Kidney (tissue), 13 donors: ENCODE measurements at regions not wholly inside any gene's neighbourhood (a gene's known extent, or its start where the extent isn't known, plus 50 kb on each side); places are given as distances from the start of the nearest gene placed in this dataset.

Experiments used
- DNase-seq, 5 donors: peaks; one replicate each; pipeline ENCODE4 v3.0.0-alpha.2; 2013 to 2020
- FAIRE-seq: peaks from 2 replicates; lab custom pipeline; 2012; peaks lifted over from hg19 to GRCh38; lab: Jason Lieb, UNC
- H3K27ac ChIP-seq, 2 donors: one replicate each; pipeline ENCODE4 v1.7.0; 2013; ENCODE audit warnings: low read depth in 2 of 2, low read length in 2 of 2, inconsistent platforms in 1 of 2
- H3K27me3 ChIP-seq: one replicate; pipeline ENCODE4 v1.7.1; 2013; ENCODE audit warnings: low read length, inconsistent platforms; ENCODE audit not compliant: control insufficient read depth, insufficient read depth
- H3K36me3 ChIP-seq, 3 donors: one replicate each; pipeline versions ENCODE4 v1.7.0 to v1.7.1; 2013; ENCODE audit warnings: low read length in 3 of 3, control low read depth in 1 of 3, inconsistent platforms in 1 of 3; ENCODE audit not compliant: insufficient read depth in 3 of 3, control insufficient read depth in 2 of 3
- H3K4me1 ChIP-seq, 3 donors: one replicate each; pipeline versions ENCODE4 v1.7.0 to v1.7.1; 2013; ENCODE audit warnings: low read length in 3 of 3, inconsistent platforms in 1 of 3, low read depth in 1 of 3; ENCODE audit not compliant: control insufficient read depth in 2 of 3, insufficient read depth in 2 of 3
- H3K4me3 ChIP-seq, 3 donors: one replicate each; pipeline versions ENCODE4 v1.7.0 to v1.8.1; 2013; ENCODE audit warnings: low read length in 3 of 3, control low read depth in 1 of 3, inconsistent platforms in 1 of 3
- H3K9ac ChIP-seq, 3 donors: one replicate each; pipeline versions ENCODE4 v1.7.0 to v1.7.1; 2013; ENCODE audit warnings: low read length in 3 of 3, control low read depth in 1 of 3, inconsistent platforms in 1 of 3
- H3K9me3 ChIP-seq, 3 donors: one replicate each; pipeline versions ENCODE4 v1.7.0 to v1.7.1; 2013; ENCODE audit warnings: low read length in 3 of 3, control low read depth in 1 of 3, inconsistent platforms in 1 of 3; ENCODE audit not compliant: control insufficient read depth in 2 of 3, insufficient read depth in 1 of 3
- CTCF ChIP-seq: IDR thresholded peaks from 3 replicates; pipeline ENCODE4 v1.5.1; 2012; ENCODE audit warnings: mild to moderate bottlenecking, moderate library complexity, borderline replicate concordance; ENCODE audit not compliant: insufficient read depth; ENCODE audit errors: extremely low read depth
- intact Hi-C: fragments of 100-400 bp; cut with DNase I; formaldehyde crosslinking; loops from one replicate; pipeline ENCODE4 v1.11.1; 2022
- donor health status: control.
- donor health status: control.
- donor health status: control.
- donor health status: control.
- donor health status: control.
- donor health status: DM: yes; HTN: yes; CAD: no.
- donor health status: Normal renal cell carcinoma (clear cell type).

- FAIRE-seq (no peak), DNase-seq (no peak)
- TF ChIP-seq CTCF = no peak
- H3K27me3 ChIP-seq = no peaks in the 10 kb centered on the region
- no peaks in the 10 kb centered on the region for H3K9me3 ChIP-seq
- intact Hi-C loops = no loop called here
- H3K27ac ChIP-seq = no peak overlapping the region
- H3K4me3 ChIP-seq = no peak overlapping the region
- H3K4me1 ChIP-seq = no peaks in the 10 kb centered on the region
- H3K9ac ChIP-seq = no peak overlapping the region
- H3K36me3 ChIP-seq = no peaks in the 10 kb centered on the region
These were observed 915.6 kb downstream of the KCNMA1 start for GRCh38 chr10:76721891-76722505.

GRCh38 chr10:76719006-76719405 is 918.6 kb downstream of the KCNMA1 start:
- Histone ChIP-seq H3K9ac (no peak overlapping the region), H3K27me3 (no peaks in the 10 kb centered on the region), H3K36me3 (no peaks in the 10 kb centered on the region), H3K9me3 (no peaks in the 10 kb centered on the region), H3K4me1 (no peaks in the 10 kb centered on the region), H3K27ac (no peak overlapping the region), H3K4me3 (no peak overlapping the region)
- TF ChIP-seq CTCF = no peak
- FAIRE-seq (no peak), DNase-seq (no peak)
- intact Hi-C loops = no loop called here

GRCh38 chr10:76717141-76717540 is 920.5 kb downstream of the KCNMA1 start:
- Histone ChIP-seq H3K9me3 (no peaks in the 10 kb centered on the region), H3K27me3 (no peaks in the 10 kb centered on the region), H3K9ac (no peak overlapping the region), H3K27ac (no peak overlapping the region), H3K4me3 (no peak overlapping the region), H3K4me1 (no peaks in the 10 kb centered on the region), H3K36me3 (no peaks in the 10 kb centered on the region)
- DNase-seq = no peak
- FAIRE-seq = no peak
- intact Hi-C loops = no loop called here
- no peak for TF ChIP-seq CTCF
